Stimulated activated CD8-positive, alpha-beta memory T cell treated with anti-CD3 and anti-CD28 coated beads, Interleukin-2, amount 100 ng/mL, for 1 hour (primary cell): ENCODE measurements at regions not wholly inside any gene's neighbourhood (a gene's known extent, or its start where the extent isn't known, plus 50 kb on each side); places are given as distances from the start of the nearest gene placed in this dataset.

Experiments
- DNase-seq, 2 donors: peaks; one replicate each; pipeline ENCODE4 v3.0.0-alpha.2; 2020; ENCODE audit warnings: low read depth in 2 of 2

GRCh38 chr17:77572065-77572601, 386.4 kb upstream of the TNRC6C start:
- no peak for DNase-seq

- no peak for DNase-seq
Observed at GRCh38 chr17:77572851-77573250, 385.7 kb upstream of the TNRC6C start.

- no peak for DNase-seq
Observed at GRCh38 chr17:77577491-77577890, 381.0 kb upstream of the TNRC6C start.

- no peak for DNase-seq
Observed at GRCh38 chr17:77579131-77579530, 379.4 kb upstream of the TNRC6C start.

- DNase-seq: no peak
Observed at GRCh38 chr17:77579682-77580081, 378.8 kb upstream of the TNRC6C start.

DNA sequence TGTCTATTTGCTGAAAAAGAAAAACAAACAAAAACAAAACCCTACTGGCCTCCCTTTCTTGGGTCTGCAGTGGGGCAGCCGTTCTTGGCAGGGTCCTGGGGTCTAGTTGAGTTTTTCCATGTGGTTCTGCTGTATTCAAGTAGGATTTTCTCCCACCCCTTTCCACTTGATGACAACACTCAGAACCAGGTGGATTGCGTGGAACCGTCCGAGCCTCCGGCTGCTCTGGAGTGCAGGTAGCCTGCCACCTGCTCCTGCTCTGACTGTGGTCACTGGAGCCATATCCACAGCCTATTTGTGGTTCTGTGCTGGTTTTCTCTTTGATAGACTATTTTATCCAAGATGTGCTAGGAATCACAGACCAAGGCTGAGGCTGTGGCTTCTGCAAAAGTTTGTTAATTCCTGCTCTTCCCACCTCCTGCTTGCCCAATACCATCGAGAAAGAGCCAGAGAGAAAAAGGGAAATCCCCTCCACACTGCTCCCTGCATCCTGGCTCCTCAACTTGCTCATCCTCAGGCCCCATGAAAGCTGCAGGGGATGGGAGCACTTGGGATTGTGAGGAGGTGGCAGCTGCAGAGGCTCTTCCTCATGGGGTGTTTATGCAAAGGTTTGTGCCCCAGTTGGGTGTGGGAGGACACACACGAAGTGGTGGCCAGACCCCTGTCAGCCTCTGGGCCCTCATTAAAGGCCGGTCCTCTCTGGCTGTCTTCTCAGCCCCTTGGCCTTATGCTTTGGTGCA, 377.8 kb upstream of the TNRC6C start:
- DNase-seq: no peak

GRCh38 chr17:77581480-77581879, 377.0 kb upstream of the TNRC6C start:
- DNase-seq: no peak

- DNase-seq: no peak
Observed at GRCh38 chr17:77585142-77585860, 373.2 kb upstream of the TNRC6C start.

DNA sequence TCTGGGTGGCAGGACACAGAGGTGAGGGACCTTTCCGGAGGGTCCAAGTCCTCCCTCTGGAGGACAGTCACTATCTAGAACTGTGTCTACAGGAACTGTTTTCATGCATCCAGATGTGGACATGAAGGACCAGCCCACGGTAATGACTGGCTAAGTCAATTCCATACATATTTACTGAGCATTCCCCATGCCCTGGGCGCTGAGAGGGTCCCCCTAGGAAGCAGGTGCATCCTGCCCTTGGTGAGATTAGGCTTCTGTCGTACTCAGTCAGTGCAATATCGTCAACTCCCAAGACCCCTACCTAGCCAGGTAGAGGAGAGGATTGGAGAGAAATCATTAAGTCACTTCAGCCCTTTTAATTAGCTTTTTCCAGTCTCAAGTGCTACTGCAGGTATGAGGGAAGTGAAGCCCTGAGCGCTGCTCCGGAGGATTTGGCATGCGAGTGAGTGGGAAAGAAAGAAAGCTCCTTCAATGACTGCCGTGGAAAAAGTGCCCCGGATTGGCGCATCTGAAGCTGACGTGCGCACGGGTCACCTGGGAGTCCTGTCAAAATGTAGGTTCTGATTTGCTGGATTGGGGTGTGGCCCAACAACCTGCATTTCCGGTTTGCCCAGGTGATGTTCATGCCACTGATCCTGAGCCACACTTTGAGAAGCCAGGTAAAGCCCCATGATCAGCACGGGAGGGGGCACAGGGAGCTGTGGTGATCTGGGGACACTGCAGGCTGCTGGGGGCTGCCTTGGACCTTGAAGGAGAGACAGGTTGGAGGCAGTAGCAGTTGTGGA, 367.4 kb upstream of the TNRC6C start:
- no peak for DNase-seq

GRCh38 chr17:77592106-77592865, 366.2 kb upstream of the TNRC6C start:
- no peak for DNase-seq

DNA sequence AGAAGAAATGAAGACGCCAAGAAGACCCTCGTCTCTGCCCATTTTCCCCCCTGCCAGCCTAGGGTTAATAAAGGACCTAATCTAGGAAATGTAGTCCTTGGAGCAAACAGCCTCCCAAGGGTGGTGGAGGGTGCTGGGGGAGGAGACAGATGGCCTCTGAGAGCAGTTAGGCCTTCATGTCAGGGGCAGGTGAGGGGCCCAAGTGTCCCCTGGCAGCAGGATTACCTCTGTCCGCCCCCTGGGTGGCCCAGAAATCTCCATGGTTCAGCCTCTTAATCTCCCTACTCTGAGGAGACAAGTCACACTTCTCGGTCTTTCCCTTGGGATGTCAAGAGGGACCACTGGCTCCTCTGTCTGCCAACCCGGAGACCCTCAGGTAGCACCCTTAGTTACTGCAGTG, 365.4 kb upstream of the TNRC6C start:
- DNase-seq: no peak

GRCh38 chr17:77594416-77595209, 363.9 kb upstream of the TNRC6C start:
- no peak for DNase-seq

GRCh38 chr17:77596491-77597417, 361.7 kb upstream of the TNRC6C start:
- no peak for DNase-seq

DNA sequence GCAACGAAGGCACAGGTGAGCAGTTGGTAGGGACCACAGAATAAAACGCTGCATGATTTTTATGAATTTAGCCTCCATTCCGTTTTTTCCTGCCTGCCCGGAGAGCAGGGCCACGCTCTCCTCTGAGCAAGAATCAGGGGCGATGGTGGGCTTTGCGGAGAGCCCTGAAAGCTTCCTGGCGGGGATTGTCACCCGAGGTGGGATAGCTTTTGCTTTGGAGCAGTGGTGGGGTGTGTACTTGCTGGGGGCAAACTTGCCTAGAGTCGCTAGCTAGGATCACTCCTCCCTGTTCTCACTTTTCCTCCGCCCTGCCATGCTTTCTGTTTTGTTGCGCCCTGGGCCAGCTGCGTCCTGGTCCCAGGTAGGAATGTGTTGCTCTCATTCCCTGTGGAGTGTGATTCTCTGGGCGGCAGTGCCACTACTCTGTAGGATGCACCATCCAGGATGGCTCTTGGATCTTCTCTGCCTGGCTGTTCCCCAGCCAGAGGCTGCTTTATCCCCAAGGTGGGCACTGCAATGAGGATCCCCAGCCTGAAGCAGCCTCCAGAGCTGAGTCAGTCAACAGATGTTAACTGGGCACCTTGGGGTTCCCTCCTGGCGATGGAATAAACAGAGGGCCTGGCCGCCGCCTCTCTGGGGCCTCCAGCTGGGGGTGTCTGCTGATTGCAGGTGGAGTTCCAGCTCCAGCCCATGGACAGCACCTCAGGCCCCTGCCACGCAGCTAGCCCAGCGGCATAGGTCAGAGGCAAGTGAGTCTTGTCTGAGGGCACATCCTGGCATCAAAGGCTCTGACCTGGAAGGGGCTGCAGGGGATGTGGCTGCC, 360.9 kb upstream of the TNRC6C start:
- DNase-seq: no peak

GRCh38 chr17:77598241-77598620, 360.3 kb upstream of the TNRC6C start:
- DNase-seq: no peak

DNA sequence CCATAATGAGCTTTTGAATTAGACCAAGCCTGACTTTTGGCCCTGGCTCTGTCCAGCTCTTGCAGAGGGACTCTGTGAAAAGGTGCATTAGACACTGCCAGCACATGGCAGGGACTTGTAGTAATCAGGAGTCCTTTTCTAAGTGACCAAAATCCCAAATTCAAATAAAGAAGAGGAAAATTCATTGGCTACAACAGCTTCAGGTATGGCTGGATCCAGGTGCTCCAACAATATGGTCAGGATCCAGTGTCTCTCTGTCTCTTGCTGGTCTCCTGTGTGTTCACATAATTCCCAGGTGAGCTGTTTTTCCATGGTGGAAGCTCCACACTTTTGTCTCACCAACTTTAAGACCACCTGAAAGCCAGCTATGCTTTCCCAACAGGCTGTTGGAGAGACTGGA, 358.8 kb upstream of the TNRC6C start:
- no peak for DNase-seq

GRCh38 chr17:77600346-77600745, 358.2 kb upstream of the TNRC6C start:
- DNase-seq: no peak

DNA sequence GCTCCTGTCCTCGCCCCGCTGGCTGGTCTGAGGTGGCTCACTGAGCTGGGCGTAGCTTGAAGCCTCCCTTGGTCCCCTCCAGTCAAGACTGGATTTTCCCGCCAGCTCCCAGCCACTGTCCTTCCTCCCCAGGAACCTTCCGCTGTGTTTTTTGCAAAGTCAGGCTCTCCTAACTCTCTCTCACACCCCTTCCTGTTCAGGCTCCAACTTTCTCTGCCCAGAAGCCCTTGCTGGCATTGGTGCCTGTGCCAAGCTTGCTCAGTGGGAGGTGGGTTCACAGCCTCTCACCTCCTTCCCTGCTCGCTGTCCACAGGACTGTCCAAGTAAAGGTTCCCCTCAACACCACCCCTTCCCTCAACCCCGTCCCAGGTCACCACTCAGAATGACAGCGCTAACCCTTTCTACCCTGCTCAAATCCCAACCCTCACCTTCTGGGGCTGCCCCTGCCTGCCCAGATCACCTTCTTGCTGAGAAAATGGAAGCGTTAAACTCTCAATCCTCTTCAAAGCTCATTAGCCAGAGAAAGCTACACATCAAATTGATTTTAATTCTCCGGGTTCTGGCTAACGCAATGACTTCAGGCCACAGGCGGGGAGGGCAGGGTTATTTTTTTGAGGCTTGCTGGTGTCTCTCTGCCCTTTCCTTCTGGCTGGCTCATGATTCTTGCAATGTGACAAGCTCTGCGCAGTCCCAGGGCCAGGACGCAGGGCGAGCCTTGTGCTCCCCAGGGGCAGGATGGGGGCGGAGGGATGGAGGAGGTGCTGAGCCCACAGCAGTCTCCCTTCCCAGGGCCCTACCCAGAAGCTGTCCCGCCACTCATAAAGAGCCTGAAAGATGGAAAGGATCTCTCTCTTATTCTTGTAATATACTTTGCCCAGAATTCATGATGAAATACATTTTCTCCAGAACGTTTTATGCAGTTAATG, 357.2 kb upstream of the TNRC6C start:
- no peak for DNase-seq
